SU-DHL-6 (cell line): ENCODE measurements at regions not wholly inside any gene's neighbourhood (a gene's known extent, or its start where the extent isn't known, plus 50 kb on each side); places are given as distances from the start of the nearest gene placed in this dataset.

Source experiments
- H2AFZ ChIP-seq: fragments of 200-600 bp; sonication (generic); 2 replicates; pipeline ENCODE4 v1.6.1; 2014; ENCODE audit warnings: low read depth, mild to moderate bottlenecking, moderate library complexity, mixed read lengths, antibody characterized with exemption, low read length; ENCODE audit not compliant: severe bottlenecking
- H3F3A ChIP-seq: fragments of 200-600 bp; shearing (Covaris generic); 2 replicates; pipeline ENCODE4 v1.6.0; 2016; ENCODE audit warnings: antibody characterized with exemption, mild to moderate bottlenecking; ENCODE audit not compliant: insufficient read depth
- H3K27ac ChIP-seq: fragments of 200-600 bp; sonication (generic); 2 replicates; pipeline ENCODE4 v1.5.1; 2016; ENCODE audit warnings: low read depth, mild to moderate bottlenecking, low read length, moderate library complexity, mixed read lengths
- H3K27me3 ChIP-seq: fragments of 200-600 bp; sonication (generic), shearing (Covaris generic); 2 replicates; pipeline ENCODE4 v1.6.0; 2014; ENCODE audit warnings: mild to moderate bottlenecking, low read length
- H3K36me3 ChIP-seq: fragments of 200-600 bp; sonication (generic); 2 replicates; pipeline ENCODE4 v1.6.1; 2014; ENCODE audit warnings: mild to moderate bottlenecking, low read length, mixed read lengths
- H3K4me2 ChIP-seq: fragments of 300-600, 200-600 bp; shearing (Covaris generic), sonication (generic); 2 replicates; pipeline ENCODE4 v1.6.0; 2014; ENCODE audit warnings: low read length, low read depth, mild to moderate bottlenecking; ENCODE audit not compliant: poor library complexity, severe bottlenecking
- H3K4me3 ChIP-seq: fragments of 200-600 bp; sonication (generic); 2 replicates; pipeline ENCODE4 v1.5.1; 2014; ENCODE audit warnings: antibody characterized with exemption, low read length, mild to moderate bottlenecking, mixed read lengths; ENCODE audit not compliant: insufficient read depth, poor library complexity, severe bottlenecking
- H3K79me2 ChIP-seq: fragments of 200-600 bp; sonication (generic); 2 replicates; pipeline ENCODE4 v1.6.1; 2014; ENCODE audit warnings: mild to moderate bottlenecking, low read length, moderate library complexity; ENCODE audit not compliant: insufficient read depth
- H3K9ac ChIP-seq: fragments of 200-600 bp; sonication (generic); 2 replicates; pipeline ENCODE4 v1.7.0; 2014; ENCODE audit warnings: mild to moderate bottlenecking, low read length
- H3K9me2 ChIP-seq: fragments of 200-600 bp; sonication (generic); replicated peaks from 2 replicates; pipeline ENCODE4 v1.6.1; 2014; ENCODE audit warnings: low read length; ENCODE audit not compliant: insufficient read depth
- H3K9me3 ChIP-seq: fragments of 200-600 bp; sonication (generic); 2 replicates; pipeline ENCODE4 v1.6.1; 2014; ENCODE audit warnings: low read length, mixed read lengths; ENCODE audit not compliant: insufficient read depth
- H4K20me1 ChIP-seq: fragments of 200-600 bp; sonication (generic); 2 replicates; pipeline ENCODE4 v1.6.1; 2014; ENCODE audit warnings: low read depth, mild to moderate bottlenecking, antibody characterized with exemption, low read length, moderate library complexity, mixed read lengths
- EZH2phosphoT487 ChIP-seq: fragments of 200-600 bp; sonication (generic), shearing (Covaris generic); conservative IDR thresholded peaks from 2 replicates; pipeline ENCODE4 v1.6.1; 2018; ENCODE audit warnings: mild to moderate bottlenecking, antibody characterized with exemption, low read length, moderate library complexity, mixed read lengths
- TF ChIP-seq, protein P1 (sequence below): fragments of 200-600 bp; sonication (generic); IDR thresholded peaks from one replicate; pipeline ENCODE4 v1.5.1; 2017; ENCODE audit warnings: antibody characterized with exemption, mild to moderate bottlenecking, low read length, moderate library complexity; ENCODE audit not compliant: insufficient read depth, poor library complexity, severe bottlenecking

DNA sequence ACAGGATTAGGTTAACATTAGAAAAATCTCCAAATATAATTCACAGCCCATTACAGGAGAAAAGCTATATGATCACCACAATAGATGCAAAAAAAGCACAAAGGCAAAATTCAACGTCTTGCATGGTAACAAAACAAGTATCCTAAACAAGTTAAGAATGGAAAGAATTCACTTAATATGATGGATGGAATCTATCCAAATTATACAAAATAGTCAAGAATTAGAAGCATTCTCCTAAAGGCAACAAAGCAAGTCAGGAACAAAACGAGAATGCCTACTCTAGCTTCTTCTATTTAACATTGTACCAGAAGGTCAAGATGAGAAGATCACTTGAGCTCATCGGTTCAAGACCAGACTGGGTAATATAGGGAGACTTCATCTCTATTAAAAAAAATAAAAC is 442.8 kb downstream of the SETD4 start:
- H3K9me2 ChIP-seq, result no peaks in the 10 kb centered on the region
- no peak overlapping the region for H3K9ac ChIP-seq
- no peaks in the 10 kb centered on the region for H3K27me3 ChIP-seq
- no peaks in the 10 kb centered on the region for H3K9me3 ChIP-seq
- no peak overlapping the region for H3K27ac ChIP-seq
- no peaks in the 10 kb centered on the region for H3K36me3 ChIP-seq
- no peak overlapping the region for H2AFZ ChIP-seq
- H3F3A ChIP-seq, result no peaks in the 10 kb centered on the region
- H3K4me3 ChIP-seq, result no peak overlapping the region
- no peaks in the 10 kb centered on the region for H4K20me1 ChIP-seq
- H3K79me2 ChIP-seq, result no peaks in the 10 kb centered on the region
- H3K4me2 ChIP-seq, result no peak overlapping the region
- TF ChIP-seq EZH2phosphoT487, result no peak
- TF ChIP-seq, protein P1, sequence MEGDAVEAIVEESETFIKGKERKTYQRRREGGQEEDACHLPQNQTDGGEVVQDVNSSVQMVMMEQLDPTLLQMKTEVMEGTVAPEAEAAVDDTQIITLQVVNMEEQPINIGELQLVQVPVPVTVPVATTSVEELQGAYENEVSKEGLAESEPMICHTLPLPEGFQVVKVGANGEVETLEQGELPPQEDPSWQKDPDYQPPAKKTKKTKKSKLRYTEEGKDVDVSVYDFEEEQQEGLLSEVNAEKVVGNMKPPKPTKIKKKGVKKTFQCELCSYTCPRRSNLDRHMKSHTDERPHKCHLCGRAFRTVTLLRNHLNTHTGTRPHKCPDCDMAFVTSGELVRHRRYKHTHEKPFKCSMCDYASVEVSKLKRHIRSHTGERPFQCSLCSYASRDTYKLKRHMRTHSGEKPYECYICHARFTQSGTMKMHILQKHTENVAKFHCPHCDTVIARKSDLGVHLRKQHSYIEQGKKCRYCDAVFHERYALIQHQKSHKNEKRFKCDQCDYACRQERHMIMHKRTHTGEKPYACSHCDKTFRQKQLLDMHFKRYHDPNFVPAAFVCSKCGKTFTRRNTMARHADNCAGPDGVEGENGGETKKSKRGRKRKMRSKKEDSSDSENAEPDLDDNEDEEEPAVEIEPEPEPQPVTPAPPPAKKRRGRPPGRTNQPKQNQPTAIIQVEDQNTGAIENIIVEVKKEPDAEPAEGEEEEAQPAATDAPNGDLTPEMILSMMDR, result no peak

DNA sequence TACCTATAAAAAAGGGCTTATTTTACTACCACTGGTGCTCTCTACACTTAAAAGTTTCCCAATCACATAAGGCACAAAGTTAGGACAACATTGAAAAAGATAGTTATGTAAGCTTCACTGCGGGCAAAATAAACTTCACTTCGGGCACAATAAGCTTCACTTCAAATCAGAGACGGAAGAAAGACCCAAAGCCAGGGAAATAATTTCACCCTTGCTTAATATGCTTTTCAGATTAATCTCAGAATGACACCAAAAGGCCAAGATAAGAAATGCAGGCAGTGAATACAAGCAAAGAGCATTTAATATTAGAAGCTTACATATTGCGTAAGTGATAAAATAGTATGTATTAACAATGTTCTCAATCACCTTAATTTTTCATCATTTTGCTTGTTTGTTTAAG is 444.2 kb downstream of the SETD4 start:
- Histone ChIP-seq H3K4me2 (no peak overlapping the region), H3K79me2 (no peaks in the 10 kb centered on the region), H3K27ac (no peak overlapping the region), H4K20me1 (no peaks in the 10 kb centered on the region), H3K9me3 (no peaks in the 10 kb centered on the region), H3K9ac (no peak overlapping the region), H2AFZ (no peak overlapping the region), H3K4me3 (no peak overlapping the region), H3K27me3 (no peaks in the 10 kb centered on the region), H3K9me2 (no peaks in the 10 kb centered on the region), H3K36me3 (no peaks in the 10 kb centered on the region), H3F3A (no peaks in the 10 kb centered on the region)
- no peak for TF ChIP-seq EZH2phosphoT487
- TF ChIP-seq, protein P1, result no peak

DNA sequence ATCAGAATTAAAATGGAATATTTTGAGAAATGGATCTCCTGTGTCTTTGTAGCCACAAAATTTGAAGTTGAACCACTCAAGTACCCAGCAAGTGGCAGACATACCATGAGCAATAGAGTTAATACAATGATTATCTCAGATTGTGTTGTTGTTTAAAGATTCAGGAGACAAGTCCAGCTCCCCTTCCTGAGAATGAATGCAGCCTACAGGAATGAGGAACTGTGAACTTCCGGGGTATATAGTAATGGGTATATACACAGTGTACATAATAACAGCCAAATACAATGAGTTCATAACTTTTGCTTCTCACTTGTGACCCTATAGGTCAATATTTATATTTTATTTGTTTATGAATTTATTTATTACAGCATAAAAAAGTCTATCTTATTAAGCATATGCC is 445.0 kb downstream of the SETD4 start:
- H3K36me3 ChIP-seq, result no peaks in the 10 kb centered on the region
- no peak overlapping the region for H3K4me2 ChIP-seq
- no peaks in the 10 kb centered on the region for H3K79me2 ChIP-seq
- no peaks in the 10 kb centered on the region for H4K20me1 ChIP-seq
- H3K27me3 ChIP-seq, result no peaks in the 10 kb centered on the region
- H3K9me2 ChIP-seq, result no peaks in the 10 kb centered on the region
- no peak overlapping the region for H3K9ac ChIP-seq
- H3K4me3 ChIP-seq, result no peak overlapping the region
- no peaks in the 10 kb centered on the region for H3F3A ChIP-seq
- TF ChIP-seq, protein P1, result no peak
- no peak for TF ChIP-seq EZH2phosphoT487
- H2AFZ ChIP-seq, result no peak overlapping the region
- H3K9me3 ChIP-seq, result no peaks in the 10 kb centered on the region
- no peak overlapping the region for H3K27ac ChIP-seq

DNA sequence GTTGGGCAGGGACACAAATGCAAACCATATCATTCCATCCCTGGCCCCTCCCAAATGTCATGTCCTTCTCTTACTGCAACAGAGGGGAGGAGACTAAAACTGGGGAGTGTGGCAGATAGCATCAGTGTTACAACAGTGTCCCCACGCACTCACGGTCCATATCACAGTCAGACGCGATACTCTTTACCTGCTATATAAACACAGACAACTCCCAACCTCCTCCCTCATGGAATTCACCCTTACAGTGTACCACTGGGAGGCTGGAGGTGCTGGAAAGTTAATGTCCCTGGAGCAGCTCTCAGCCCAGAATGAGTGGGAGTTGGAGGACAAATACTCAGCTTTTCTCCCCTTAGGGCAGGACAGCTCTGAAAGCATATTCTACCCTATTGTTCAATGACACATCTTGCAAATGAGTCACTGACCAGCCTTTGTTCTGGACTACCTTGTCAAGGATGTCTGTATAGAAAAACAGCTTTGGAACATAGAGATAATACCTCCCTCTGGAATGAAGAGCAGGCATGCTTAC is 445.9 kb downstream of the SETD4 start:
- H3F3A ChIP-seq, result no peaks in the 10 kb centered on the region
- H3K4me2 ChIP-seq, result no peak overlapping the region
- H3K9me3 ChIP-seq, result no peaks in the 10 kb centered on the region
- H3K4me3 ChIP-seq, result no peak overlapping the region
- no peak for TF ChIP-seq EZH2phosphoT487
- TF ChIP-seq, protein P1, result no peak
- H3K9ac ChIP-seq, result no peak overlapping the region
- no peaks in the 10 kb centered on the region for H3K9me2 ChIP-seq
- no peaks in the 10 kb centered on the region for H4K20me1 ChIP-seq
- no peaks in the 10 kb centered on the region for H3K79me2 ChIP-seq
- H3K27me3 ChIP-seq, result no peaks in the 10 kb centered on the region
- H3K36me3 ChIP-seq, result no peaks in the 10 kb centered on the region
- no peak overlapping the region for H3K27ac ChIP-seq
- no peak overlapping the region for H2AFZ ChIP-seq
